ENCODE measurements at regions not wholly inside any gene's neighbourhood (a gene's known extent, or its start where the extent isn't known, plus 50 kb on each side); places are given as distances from the start of the nearest gene placed in this dataset.

DNA sequence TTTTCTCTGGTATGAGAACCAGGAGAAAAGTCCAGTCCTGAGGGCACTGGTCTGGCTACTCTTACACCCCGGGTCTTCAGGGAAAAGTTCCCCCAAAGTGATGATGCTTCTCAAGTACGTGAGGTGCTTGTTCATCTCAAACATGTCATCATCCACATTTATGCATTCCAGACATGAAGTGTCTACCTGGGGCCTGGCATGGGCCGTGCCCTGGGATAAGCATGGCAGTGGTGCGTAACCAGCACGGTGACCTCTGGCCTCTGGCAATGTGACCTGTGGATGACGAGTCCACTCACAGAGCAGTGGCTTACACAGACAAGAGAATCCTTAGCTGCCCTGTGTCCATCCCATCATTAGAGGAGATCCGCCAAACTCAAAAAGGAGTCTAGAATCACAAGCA, 74.8 kb upstream of the LGALSL start:
- no peak overlapping the region for H3K4me3 ChIP-seq (ENCODE audit: low read depth, low read length)
- TF ChIP-seq, protein P1, sequence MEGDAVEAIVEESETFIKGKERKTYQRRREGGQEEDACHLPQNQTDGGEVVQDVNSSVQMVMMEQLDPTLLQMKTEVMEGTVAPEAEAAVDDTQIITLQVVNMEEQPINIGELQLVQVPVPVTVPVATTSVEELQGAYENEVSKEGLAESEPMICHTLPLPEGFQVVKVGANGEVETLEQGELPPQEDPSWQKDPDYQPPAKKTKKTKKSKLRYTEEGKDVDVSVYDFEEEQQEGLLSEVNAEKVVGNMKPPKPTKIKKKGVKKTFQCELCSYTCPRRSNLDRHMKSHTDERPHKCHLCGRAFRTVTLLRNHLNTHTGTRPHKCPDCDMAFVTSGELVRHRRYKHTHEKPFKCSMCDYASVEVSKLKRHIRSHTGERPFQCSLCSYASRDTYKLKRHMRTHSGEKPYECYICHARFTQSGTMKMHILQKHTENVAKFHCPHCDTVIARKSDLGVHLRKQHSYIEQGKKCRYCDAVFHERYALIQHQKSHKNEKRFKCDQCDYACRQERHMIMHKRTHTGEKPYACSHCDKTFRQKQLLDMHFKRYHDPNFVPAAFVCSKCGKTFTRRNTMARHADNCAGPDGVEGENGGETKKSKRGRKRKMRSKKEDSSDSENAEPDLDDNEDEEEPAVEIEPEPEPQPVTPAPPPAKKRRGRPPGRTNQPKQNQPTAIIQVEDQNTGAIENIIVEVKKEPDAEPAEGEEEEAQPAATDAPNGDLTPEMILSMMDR (conservative IDR thresholded peaks at IDR 0.05; ENCODE audit: low read depth, low read length) = no peak
- no peak for DNase-seq (ENCODE audit: low read depth)

DNA sequence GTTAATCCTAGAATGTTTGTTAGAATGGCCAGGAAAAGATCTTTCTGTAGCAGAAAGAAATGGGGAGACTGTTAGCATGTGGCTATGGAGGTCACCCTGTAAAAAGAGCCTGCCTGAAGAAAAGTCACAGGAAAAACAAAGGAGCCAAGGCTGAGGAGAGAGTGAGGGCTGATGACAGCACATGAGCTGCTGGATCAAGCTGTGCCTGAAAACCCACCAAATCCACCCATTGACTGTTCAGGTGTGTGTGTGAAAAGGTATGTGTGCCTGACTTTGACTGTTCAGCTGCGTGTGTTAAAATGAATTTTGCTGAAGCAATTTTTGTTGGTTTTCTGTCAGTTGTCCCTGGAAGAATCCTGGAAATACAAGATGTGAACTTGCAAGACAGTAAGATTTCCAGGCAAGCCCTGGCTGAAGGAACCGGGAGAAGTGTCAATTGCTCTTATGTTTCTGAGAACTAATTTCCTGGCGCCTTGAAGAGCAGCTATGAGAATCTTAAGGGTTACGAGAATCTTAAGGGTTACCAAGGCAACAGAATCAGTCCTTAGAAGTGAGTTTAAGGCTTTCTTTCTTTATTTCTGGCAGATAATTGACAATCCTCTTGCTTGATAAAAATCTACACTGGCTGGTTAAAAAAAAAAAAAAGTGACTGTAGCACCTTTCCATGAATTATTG, 73.0 kb upstream of the LGALSL start:
- no peak for DNase-seq (ENCODE audit: low read depth)

DNA sequence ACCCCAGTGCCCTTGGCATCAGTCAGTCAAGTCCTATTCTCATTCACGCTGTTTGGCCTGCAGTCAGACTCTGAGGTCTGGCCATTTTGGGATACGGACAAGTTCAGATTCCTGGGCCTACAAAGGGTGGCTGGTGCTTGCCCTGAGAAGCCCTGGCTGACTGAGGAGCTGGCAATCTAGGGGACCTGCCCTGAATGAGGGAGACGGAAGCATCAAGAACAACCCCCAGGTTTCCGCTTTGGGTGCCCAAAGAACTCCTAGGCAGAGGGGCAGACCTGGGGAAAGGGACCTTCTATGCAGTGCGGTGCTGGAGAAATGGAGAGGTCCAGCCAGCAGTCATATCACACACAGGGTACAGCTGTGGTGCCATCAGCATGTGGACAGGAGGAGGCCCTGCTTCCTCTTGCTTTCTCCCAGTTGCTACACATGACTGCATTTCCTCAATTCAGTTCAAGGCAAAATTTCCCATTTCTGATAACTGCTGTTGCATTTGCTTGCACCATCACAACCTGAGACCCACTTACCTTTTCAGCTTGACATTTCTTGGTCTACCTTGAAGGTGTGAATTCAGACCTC, 70.9 kb upstream of the LGALSL start:
- TF ChIP-seq, protein P1 (conservative IDR thresholded peaks at IDR 0.05; ENCODE audit: low read depth, low read length) = no peak
- no peak overlapping the region for H3K4me3 ChIP-seq (ENCODE audit: low read depth, low read length)
- no peak for DNase-seq (ENCODE audit: low read depth)

More for the DNA sequence above, 73.0 kb upstream of the LGALSL start:
- H3K4me3 ChIP-seq (ENCODE audit: low read depth, low read length) = no peak overlapping the region
- TF ChIP-seq, protein P1 (conservative IDR thresholded peaks at IDR 0.05; ENCODE audit: low read depth, low read length) = no peak

DNA sequence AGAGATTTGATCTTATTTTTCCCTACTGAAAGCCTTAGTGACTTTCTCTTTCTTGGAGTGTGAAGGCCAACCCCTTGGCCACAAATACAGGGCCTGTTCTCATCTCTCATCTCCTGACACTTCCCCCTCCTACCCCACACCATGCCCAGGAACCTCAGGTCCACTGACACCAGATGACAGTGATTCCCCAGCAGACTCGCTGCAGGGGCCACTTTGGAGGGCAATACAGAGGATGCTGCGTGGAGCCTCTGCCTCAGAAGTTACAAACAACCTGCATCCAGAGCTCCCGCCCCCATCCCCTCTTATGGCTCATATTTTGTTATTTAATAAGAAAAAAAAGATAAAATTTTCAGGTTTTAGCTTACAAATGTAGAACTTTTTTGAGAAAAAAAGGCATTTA, 70.1 kb upstream of the LGALSL start:
- TF ChIP-seq, protein P1 (conservative IDR thresholded peaks at IDR 0.05; ENCODE audit: low read depth, low read length) = no peak
- DNase-seq (ENCODE audit: low read depth) = no peak
- H3K4me3 ChIP-seq (ENCODE audit: low read depth, low read length) = no peak overlapping the region

DNA sequence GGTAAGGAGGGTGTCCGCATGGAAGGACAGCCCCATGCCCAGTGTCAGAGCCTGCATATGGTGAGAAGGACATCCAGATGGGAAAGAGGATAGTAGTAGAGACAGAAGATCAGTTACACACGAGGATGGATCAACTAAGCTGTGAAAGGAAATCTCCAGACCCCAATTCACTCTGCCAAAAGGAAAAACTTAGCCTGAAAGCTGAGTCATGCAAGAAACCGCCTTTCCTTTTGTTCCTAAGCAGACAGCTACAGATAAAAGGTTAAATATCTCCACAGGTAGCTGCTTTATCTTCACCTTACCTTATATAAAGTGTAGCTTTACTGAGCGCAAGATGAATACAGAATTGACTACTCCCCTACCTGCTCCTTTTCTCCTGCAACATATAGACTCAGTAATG, 67.3 kb upstream of the LGALSL start:
- no peak overlapping the region for H3K4me3 ChIP-seq (ENCODE audit: low read depth, low read length)
- TF ChIP-seq, protein P1 (conservative IDR thresholded peaks at IDR 0.05; ENCODE audit: low read depth, low read length) = no peak
- DNase-seq (ENCODE audit: low read depth) = no peak

DNA sequence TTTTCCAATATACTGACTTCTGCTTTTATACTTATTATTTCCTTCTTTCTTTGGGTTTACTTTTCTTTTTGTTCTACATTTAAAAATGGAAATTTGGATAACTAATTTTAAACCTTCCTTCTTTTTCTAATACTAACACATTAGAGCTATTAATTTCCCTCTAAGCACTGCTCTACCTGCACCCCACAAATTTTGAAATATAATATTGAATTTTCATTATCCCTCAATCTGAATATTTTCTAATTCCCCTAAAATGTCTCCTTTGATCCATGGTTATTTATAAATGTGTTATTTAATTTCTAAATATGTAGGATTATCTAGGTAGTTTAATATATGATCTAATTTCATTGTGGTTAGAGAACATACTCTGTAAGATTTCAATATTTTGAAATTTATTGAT, 63.4 kb upstream of the LGALSL start:
- TF ChIP-seq, protein P1 (conservative IDR thresholded peaks at IDR 0.05; ENCODE audit: low read depth, low read length) = no peak
- DNase-seq (ENCODE audit: low read depth) = no peak
- no peak overlapping the region for H3K4me3 ChIP-seq (ENCODE audit: low read depth, low read length)

DNA sequence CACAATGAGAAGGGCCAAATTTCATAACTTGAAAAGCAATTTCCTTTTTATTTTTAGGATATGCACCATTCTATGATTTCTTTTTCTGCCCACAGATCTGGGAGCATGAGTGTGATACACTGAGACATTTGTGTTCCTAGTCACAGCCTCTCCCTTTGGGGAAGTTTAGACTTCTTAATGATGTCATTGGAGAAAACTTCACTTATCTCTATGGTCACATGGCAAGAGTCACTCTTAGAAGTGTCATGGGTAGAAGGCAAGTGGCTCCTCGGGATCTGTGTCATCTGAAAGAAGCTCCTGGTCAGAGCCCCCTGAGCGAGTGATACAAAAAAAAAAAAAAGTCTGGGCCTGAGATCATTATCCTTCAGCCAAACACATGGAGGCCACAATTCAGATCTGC, 62.5 kb upstream of the LGALSL start:
- DNase-seq (ENCODE audit: low read depth) = no peak
- no peak overlapping the region for H3K4me3 ChIP-seq (ENCODE audit: low read depth, low read length)

More for the DNA sequence above, 62.5 kb upstream of the LGALSL start:
- TF ChIP-seq, protein P1 (conservative IDR thresholded peaks at IDR 0.05; ENCODE audit: low read depth, low read length) = no peak

Measured in epithelial cell of proximal tubule (primary cell).